ENCODE measurements at regions not wholly inside any gene's neighbourhood (a gene's known extent, or its start where the extent isn't known, plus 50 kb on each side); places are given as distances from the start of the nearest gene placed in this dataset.

- H3K27me3 ChIP-seq (replicated peaks in 1 of 4; ENCODE audit: control insufficient read depth in 3 of 4, extremely low read depth in 1 of 4, insufficient read depth in 3 of 4, low read length in 3 of 4), result no peaks in the 10 kb centered on the region
- H2BK20ac ChIP-seq (ENCODE audit: low read length), result no peak overlapping the region
- H2BK12ac ChIP-seq (ENCODE audit: low read depth, low read length), result no peak overlapping the region
- no peaks in the 10 kb centered on the region for H3K23me2 ChIP-seq (ENCODE audit: low read depth, low read length)
- H3K4ac ChIP-seq (replicated peaks; ENCODE audit: insufficient read length, low read depth, low read length), result no peak overlapping the region
- H3K23ac ChIP-seq (ENCODE audit: insufficient read length), result no peak overlapping the region
- no peak for TF ChIP-seq CBX5 (IDR thresholded peaks at IDR 0.05; ENCODE audit: low read depth, low read length)
- no peak overlapping the region for H2BK5ac ChIP-seq (ENCODE audit: low read depth, low read length)
- no peak overlapping the region for H3K4me2 ChIP-seq (ENCODE audit: insufficient read depth in 1 of 2, low read depth in 2 of 2, low read length in 2 of 2)
- H4K8ac ChIP-seq (ENCODE audit: extremely low read depth, insufficient read depth, low read length), result no peak overlapping the region
- no peaks in the 10 kb centered on the region for H3K79me1 ChIP-seq (ENCODE audit: low read depth, low read length)
- H3K9ac ChIP-seq (replicated peaks in 1 of 4; ENCODE audit: extremely low read depth in 1 of 4, low read depth in 3 of 4, low read length in 3 of 4), result no peak overlapping the region
- no peak overlapping the region for H3K4me3 ChIP-seq (ENCODE audit: extremely low read depth in 1 of 4, insufficient read depth in 2 of 4, low read depth in 3 of 4, low read length in 4 of 4)
- no peak overlapping the region for H2BK15ac ChIP-seq (ENCODE audit: low read length)
- 88% methylated on average over 5 of the region's 5 CpGs; no CpG with 5 or more reads in 1 of the 2 experiments for WGBS, 2 experiments (ENCODE audit: extremely low coverage in 1 of 2, insufficient coverage in 1 of 2, insufficient read length in 1 of 2, insufficient replicate concordance in 2 of 2, low coverage in 1 of 2, low lambda C conversion rate in 2 of 2, missing lambda C conversion rate in 1 of 2)
- H3K56ac ChIP-seq (replicated peaks; ENCODE audit: insufficient read length, low read depth, low read length), result no peak overlapping the region
- ChIA-PET POLR2A (ENCODE audit: partially characterized antibody) (no interaction called here), CTCF (ENCODE audit: partially characterized antibody) (interaction anchor here (0.8 kb wide), 1 partner anchor 70 kb away, joined by 3 read pairs; no protein-coding TSS in a partner anchor)
- H3K14ac ChIP-seq (ENCODE audit: insufficient read length), result no peak overlapping the region
- FAIRE-seq (no peak), DNase-seq (ENCODE audit: low read depth in 1 of 2, low spot score in 2 of 2) (no peak)
- no peaks in the 10 kb centered on the region for H3K36me3 ChIP-seq (ENCODE audit: control insufficient read depth in 2 of 4, insufficient read depth in 4 of 4, low read length in 3 of 4)
- H4K5ac ChIP-seq (ENCODE audit: insufficient read length, low read depth, low read length), result no peak overlapping the region
- H3K27ac ChIP-seq (ENCODE audit: low read depth, low read length), result no peak overlapping the region
- H3K4me1 ChIP-seq (replicated peaks in 1 of 4; ENCODE audit: control insufficient read depth in 3 of 4, insufficient read depth in 4 of 4, low read length in 3 of 4), result no peaks in the 10 kb centered on the region
- H3K79me2 ChIP-seq (ENCODE audit: control insufficient read depth in 1 of 2, insufficient read depth in 2 of 2, low read length in 2 of 2), result no peaks in the 10 kb centered on the region
- no peak overlapping the region for H2AFZ ChIP-seq (ENCODE audit: low read length)
- H2AK5ac ChIP-seq (ENCODE audit: low read depth, low read length), result no peak overlapping the region
- H4K91ac ChIP-seq (replicated peaks; ENCODE audit: insufficient read length, low read length), result no peak overlapping the region
- no peaks in the 10 kb centered on the region; a peak in 1 of 4 replicates for H3K9me3 ChIP-seq (ENCODE audit: insufficient read depth in 2 of 2, low read depth in 1 of 2, low read length in 1 of 2)
- H2BK120ac ChIP-seq (replicated peaks; ENCODE audit: low read depth, low read length), result no peak overlapping the region
- no peaks in the 10 kb centered on the region for H4K20me1 ChIP-seq (replicated peaks in 1 of 2; ENCODE audit: control insufficient read depth in 1 of 2, insufficient read depth in 2 of 2, low read length in 2 of 2)
- no peak overlapping the region for H3K18ac ChIP-seq (ENCODE audit: extremely low read depth, low read length)
Observed at GRCh38 chr1:218501161-218501560, 156.0 kb downstream of the TGFB2 start.
